Psoas muscle (tissue), 7 donors: ENCODE measurements at regions not wholly inside any gene's neighbourhood (a gene's known extent, or its start where the extent isn't known, plus 50 kb on each side); places are given as distances from the start of the nearest gene placed in this dataset.

ENCODE experiments used
- ATAC-seq, 4 donors: fragments of 200-7000 bp; cut with Tn5 transposase; one replicate each; pipeline ENCODE4 v1.9.1; 2020; ENCODE audit warnings: moderate library complexity in 3 of 4, mild to moderate bottlenecking in 2 of 4
- DNase-seq, 2 donors: peaks; one replicate each; pipeline ENCODE4 v3.0.0-alpha.2; 2020
- H3K27ac ChIP-seq: fragments of 200-600 bp; one replicate; pipeline ENCODE4 v1.8.0; 2022
- H3K27me3 ChIP-seq, 3 donors: fragments of 200-600 bp in 1 of 3; one replicate each; pipeline versions ENCODE4 v1.6.1 to v1.8.0; 2013 to 2022; ENCODE audit warnings: low read length in 2 of 3, mild to moderate bottlenecking in 2 of 3, moderate library complexity in 1 of 3; ENCODE audit not compliant: insufficient read depth in 3 of 3
- H3K36me3 ChIP-seq, 2 donors: fragments of 200-600 bp in 1 of 2; one replicate each; pipeline versions ENCODE4 v1.6.1 to v1.8.0; 2013 to 2022; ENCODE audit warnings: low read depth in 1 of 2, mild to moderate bottlenecking in 1 of 2, moderate library complexity in 1 of 2; ENCODE audit not compliant: insufficient read depth in 1 of 2
- H3K4me1 ChIP-seq: fragments of 200-600 bp; one replicate; pipeline ENCODE4 v1.8.0; 2022
- H3K4me3 ChIP-seq: fragments of 200-600 bp; one replicate; pipeline ENCODE4 v1.8.0; 2022; ENCODE audit warnings: mild to moderate bottlenecking
- H3K9me3 ChIP-seq: fragments of 200-600 bp; one replicate; pipeline ENCODE4 v1.8.0; 2022
- CTCF ChIP-seq: fragments of 200-600 bp; IDR thresholded peaks from one replicate; pipeline ENCODE4 v1.8.0; 2022; ENCODE audit warnings: antibody characterized with exemption
- WGBS, 3 donors: extraction: QIAGEN DNeasy Blood & Tissue Kit; methylation state at CpG; one replicate each; pipeline versions ENCODE4 v1.1.6 to v1.1.7; 2013; 5-methylcytosine and 5-hydroxymethylcytosine counted together
- intact Hi-C, 2 donors: fragments of 100-400 bp; cut with DNase I; formaldehyde crosslinking; loops; one replicate each; pipeline versions ENCODE4 v1.11.0 to v1.14.2; 2022
- donor health status: healthy with polysubstance abuse.
- donor health status: DM: no; HTN: no; CAD: no; lungs with moderate emphysema.
- donor health status: Bipolar disorder and iron deficiency.
- donor health status: healthy.
- donor health status: DM: yes; HTN: yes; CAD: no.
- donor health status: DM: no; HTN: no; CAD: no.
- donor health status: DM: yes; HTN: yes; CAD: no.

GRCh38 chr13:56697011-56697410, 443.7 kb upstream of the PRR20A start:
- intact Hi-C loops, result no loop called here
- H3K27ac ChIP-seq, result no peak overlapping the region
- no peak for TF ChIP-seq CTCF
- no peak overlapping the region for H3K4me3 ChIP-seq
- ATAC-seq (no peak), DNase-seq (no peak)
- WGBS, 3 donors, result 68 to 73% (median 72%) methylated on average over 3 of the region's 3 CpGs
- no peaks in the 10 kb centered on the region for H3K27me3 ChIP-seq
- H3K9me3 ChIP-seq, result no peaks in the 10 kb centered on the region
- H3K36me3 ChIP-seq, result no peaks in the 10 kb centered on the region
- no peaks in the 10 kb centered on the region for H3K4me1 ChIP-seq

DNA sequence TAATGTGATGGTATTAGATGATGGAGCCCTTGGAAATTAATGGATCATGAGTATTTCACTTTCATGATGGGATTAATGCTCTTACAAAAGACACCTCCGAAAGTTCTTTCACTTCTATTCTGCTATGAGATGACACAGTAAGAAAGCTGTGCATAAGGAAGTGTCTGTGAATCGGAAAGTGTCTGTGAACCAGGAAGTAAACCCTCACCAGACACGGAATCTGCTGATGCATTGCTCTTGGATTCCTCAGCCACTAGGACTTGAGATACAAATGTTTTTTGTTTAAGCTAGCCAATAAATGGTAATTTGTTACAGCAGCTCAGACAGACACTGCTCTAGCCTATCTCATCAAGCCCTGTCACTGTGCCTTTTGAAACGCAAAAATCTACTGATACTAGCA, 440.4 kb upstream of the PRR20A start:
- WGBS, 3 donors, result 88 to 92% (median 91%) methylated on average over 4 of the region's 4 CpGs
- intact Hi-C loops, result no loop called here
- H3K36me3 ChIP-seq, result no peaks in the 10 kb centered on the region
- DNase-seq (no peak), ATAC-seq (no peak)
- no peaks in the 10 kb centered on the region for H3K27me3 ChIP-seq
- no peak for TF ChIP-seq CTCF
- no peaks in the 10 kb centered on the region for H3K9me3 ChIP-seq
- no peak overlapping the region for H3K27ac ChIP-seq
- H3K4me3 ChIP-seq, result no peak overlapping the region
- no peaks in the 10 kb centered on the region for H3K4me1 ChIP-seq

GRCh38 chr13:56706485-56706884, 434.2 kb upstream of the PRR20A start:
- WGBS, 3 donors, result 53 to 62% (median 56%) methylated on average over 2 of the region's 2 CpGs
- no peak for TF ChIP-seq CTCF
- Histone ChIP-seq H3K4me3 (no peak overlapping the region), H3K27ac (no peak overlapping the region), H3K36me3 (no peaks in the 10 kb centered on the region), H3K4me1 (no peaks in the 10 kb centered on the region), H3K27me3 (no peaks in the 10 kb centered on the region), H3K9me3 (no peaks in the 10 kb centered on the region)
- no peak for ATAC-seq
- intact Hi-C loops, result no loop called here
- DNase-seq, result no peak

GRCh38 chr13:56713656-56714055, 427.1 kb upstream of the PRR20A start:
- Histone ChIP-seq H3K4me1 (no peaks in the 10 kb centered on the region), H3K9me3 (no peaks in the 10 kb centered on the region), H3K36me3 (no peaks in the 10 kb centered on the region), H3K27ac (no peak overlapping the region), H3K4me3 (no peak overlapping the region), H3K27me3 (no peaks in the 10 kb centered on the region)
- WGBS, 3 donors, result 83 to 88% (median 84%) methylated on average over 2 of the region's 2 CpGs
- DNase-seq, result no peak
- ATAC-seq, result no peak
- no peak for TF ChIP-seq CTCF
- intact Hi-C loops, result no loop called here

DNA sequence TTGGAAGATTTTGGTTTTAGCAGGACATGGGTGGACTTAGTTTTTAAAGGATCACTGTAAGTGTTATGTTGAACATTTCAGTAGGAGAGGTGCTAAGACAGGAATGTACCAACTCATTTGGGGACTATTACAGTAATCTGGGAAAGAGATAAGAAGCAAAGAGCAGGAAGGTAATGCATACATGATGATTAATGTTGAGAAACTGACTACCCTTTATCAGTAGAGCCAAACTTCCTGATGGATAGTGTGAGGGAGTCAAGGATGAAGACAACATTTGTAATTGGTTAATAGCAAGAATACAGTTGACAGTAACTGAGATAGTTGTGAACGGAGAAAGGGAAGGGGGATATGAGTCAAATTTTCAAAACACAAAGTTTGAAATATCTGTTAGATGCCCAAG, 421.9 kb upstream of the PRR20A start:
- no peak for TF ChIP-seq CTCF
- ATAC-seq, result no peak

More for the DNA sequence above, 421.9 kb upstream of the PRR20A start:
- H3K27me3 ChIP-seq, result no peaks in the 10 kb centered on the region
- H3K4me1 ChIP-seq, result no peaks in the 10 kb centered on the region
- H3K4me3 ChIP-seq, result no peak overlapping the region
- intact Hi-C loops, result no loop called here
- DNase-seq, result no peak
- 76 to 79% (median 78%) methylated on average over 1 of the region's 1 CpG for WGBS, 3 donors
- H3K36me3 ChIP-seq, result no peaks in the 10 kb centered on the region
- H3K9me3 ChIP-seq, result no peaks in the 10 kb centered on the region
- H3K27ac ChIP-seq, result no peak overlapping the region
